GM12878 (cell line): ENCODE measurements at regions not wholly inside any gene's neighbourhood (a gene's known extent, or its start where the extent isn't known, plus 50 kb on each side); places are given as distances from the start of the nearest gene placed in this dataset.
A peak's percentile ranks its signal among the peaks of the same experiment; 100 is the strongest.

Experiments
- ATAC-seq: fragments of 200-7000 bp; cut with Tn5 transposase; 3 replicates; pipeline ENCODE4 v1.9.1; 2020; ENCODE audit warnings: mild to moderate bottlenecking, moderate library complexity
- BruUV-seq: library from RNA; stranded (reverse); fragments of 400-500 nt; replicated peaks from 2 replicates; lab custom pipeline; 2021; lab: Mats Ljungman, UMichigan
- CTCF ChIA-PET: fragments of 300-600 bp; sonication (Branson Sonifier 250); formaldehyde crosslinking; extraction: SDS; loops from one replicate; lab custom pipeline; 2021; ENCODE audit warnings: inconsistent platforms; lab: Yijun Ruan, JAX
- POLR2A ChIA-PET: fragments of 350-600 bp; formaldehyde crosslinking; extraction: SDS; loops from one replicate; lab custom pipeline; 2021; ENCODE audit warnings: inconsistent platforms; lab: Charles Lee
- RAD21 ChIA-PET: fragments of 300-600 bp; sonication (Branson Sonifier 250); formaldehyde crosslinking; loops from one replicate; lab custom pipeline; 2023; ENCODE audit warnings: antibody characterized with exemption; ENCODE audit not compliant: unreplicated experiment; lab: Charles Lee
- SMC1A ChIA-PET: fragments of 300-600 bp; sonication (Branson Sonifier 250); formaldehyde crosslinking; loops from one replicate; lab custom pipeline; 2023; ENCODE audit not compliant: unreplicated experiment, uncharacterized antibody; lab: Charles Lee
- DNase-seq: peaks from one replicate; pipeline ENCODE4 v3.0.0-alpha.2; 2011; ENCODE audit warnings: low read depth, low spot score
- FAIRE-seq: peaks from 3 replicates; lab custom pipeline; 2011; peaks lifted over from hg19 to GRCh38; lab: Jason Lieb, UNC
- H2AFZ ChIP-seq: 2 replicates; pipeline ENCODE4 v1.6.0; 2011; ENCODE audit warnings: low read depth, low read length, control low read depth; ENCODE audit not compliant: control insufficient read depth
- H3K27ac ChIP-seq: 2 replicates; pipeline ENCODE4 v1.5.1; 2011; ENCODE audit warnings: control low read depth; ENCODE audit not compliant: control insufficient read depth, insufficient read depth
- H3K27me3 ChIP-seq, 2 experiments: replicated peaks in 1 of 2; 2 replicates each; pipeline versions ENCODE4 v1.6.0 to v1.6.1; 2011; ENCODE audit warnings: low read length in 1 of 2; ENCODE audit not compliant: control insufficient read depth in 2 of 2, insufficient read depth in 2 of 2
- H3K36me3 ChIP-seq, 2 experiments: 2 replicates each; pipeline ENCODE4 v1.5.1; 2011; ENCODE audit warnings: low read length in 1 of 2; ENCODE audit not compliant: control insufficient read depth in 2 of 2, insufficient read depth in 2 of 2
- H3K4me1 ChIP-seq: 2 replicates; pipeline ENCODE4 v1.6.1; 2011; ENCODE audit warnings: mild to moderate bottlenecking, low read length, moderate library complexity, mixed read lengths; ENCODE audit not compliant: control insufficient read depth, insufficient read depth
- H3K4me2 ChIP-seq: 2 replicates; pipeline ENCODE4 v1.6.0; 2011; ENCODE audit warnings: control low read depth; ENCODE audit not compliant: control insufficient read depth, insufficient read depth
- H3K4me3 ChIP-seq: fragments of 200-600 bp; sonication (generic); 2 replicates; pipeline ENCODE4 v1.5.1; 2016
- H3K79me2 ChIP-seq: 2 replicates; pipeline ENCODE4 v1.6.0; 2011; ENCODE audit warnings: low read length; ENCODE audit not compliant: control insufficient read depth, insufficient read depth
- H3K9ac ChIP-seq: 2 replicates; pipeline ENCODE4 v1.8.0; 2011; ENCODE audit warnings: low read length, control low read depth, mixed read lengths; ENCODE audit not compliant: control insufficient read depth, insufficient read depth
- H3K9me3 ChIP-seq: replicated peaks from 3 replicates; pipeline ENCODE4 v1.5.1; 2011; ENCODE audit warnings: mild to moderate bottlenecking, low read length; ENCODE audit not compliant: control insufficient read depth, insufficient read depth
- H4K20me1 ChIP-seq: 2 replicates; pipeline ENCODE4 v1.6.0; 2011; ENCODE audit not compliant: control insufficient read depth, insufficient read depth
- CEBPB ChIP-seq, 2 experiments: fragments of 150-350 bp in 1 of 2; IDR thresholded peaks; 2 replicates each; pipeline ENCODE4 v1.6.1; 2012 to 2014; ENCODE audit warnings: low read depth in 2 of 2, low read length in 2 of 2, borderline replicate concordance in 1 of 2, inconsistent platforms in 1 of 2
- CREM ChIP-seq: IDR thresholded peaks from 2 replicates; pipeline ENCODE4 v1.6.1; 2014; ENCODE audit warnings: antibody characterized with exemption, low read depth
- DPF2 ChIP-seq: fragments of 450-650 bp; IDR thresholded peaks from 2 replicates; pipeline ENCODE4 v1.6.1; 2017; ENCODE audit warnings: mild to moderate bottlenecking
- EGR1 ChIP-seq, 2 experiments: IDR thresholded peaks; 1 replicate in 1 of 2; 2 replicates in 1 of 2; pipeline ENCODE4 v1.6.1; 2011 to 2012; ENCODE audit warnings: low read depth in 2 of 2, low read length in 2 of 2, borderline replicate concordance in 1 of 2, mild to moderate bottlenecking in 1 of 2, moderate library complexity in 1 of 2
- FOXM1 ChIP-seq: IDR thresholded peaks from 2 replicates; pipeline ENCODE4 v1.6.1; 2012; ENCODE audit warnings: low read depth, mild to moderate bottlenecking, inconsistent platforms, low read length, moderate library complexity
- JUND ChIP-seq: IDR thresholded peaks from 2 replicates; pipeline ENCODE4 v1.6.1; 2012; ENCODE audit warnings: low read depth, mild to moderate bottlenecking, low read length, improper control_type of control experiment, moderate library complexity
- KAT2A ChIP-seq: conservative IDR thresholded peaks from 2 replicates; pipeline ENCODE4 v1.6.1; 2011; ENCODE audit warnings: low read depth, low read length; ENCODE audit not compliant: control insufficient read depth
- MEF2A ChIP-seq: IDR thresholded peaks from 2 replicates; pipeline ENCODE4 v1.6.1; 2011; ENCODE audit warnings: low read depth, mild to moderate bottlenecking, low read length, moderate library complexity; ENCODE audit not compliant: insufficient read depth
- NFYA ChIP-seq: IDR thresholded peaks from 2 replicates; pipeline ENCODE4 v1.6.1; 2011; ENCODE audit warnings: low read depth, mild to moderate bottlenecking, low read length, improper control_type of control experiment, borderline replicate concordance
- RBBP5 ChIP-seq: fragments of 200-600 bp; sonication (generic); conservative IDR thresholded peaks from 2 replicates; pipeline ENCODE4 v1.6.1; 2016
- RFX5 ChIP-seq: IDR thresholded peaks from 2 replicates; pipeline ENCODE4 v1.6.1; 2011; ENCODE audit warnings: low read depth, low read length, improper control_type of control experiment
- SIX5 ChIP-seq: IDR thresholded peaks from 2 replicates; pipeline ENCODE4 v1.6.1; 2011; ENCODE audit warnings: mild to moderate bottlenecking, low read depth, low read length, moderate library complexity; ENCODE audit not compliant: severe bottlenecking
- SMARCA5 ChIP-seq: fragments of 450-650 bp; IDR thresholded peaks from 2 replicates; pipeline ENCODE4 v1.6.1; 2017; ENCODE audit warnings: mild to moderate bottlenecking
- STAT3 ChIP-seq: IDR thresholded peaks from 2 replicates; pipeline ENCODE4 v1.6.1; 2011; ENCODE audit warnings: low read depth, low read length, improper control_type of control experiment
- ZNF217 ChIP-seq: fragments of 450-650 bp; IDR thresholded peaks from 2 replicates; pipeline ENCODE4 v1.6.1; 2017; ENCODE audit warnings: antibody characterized with exemption, mild to moderate bottlenecking
- WGBS: methylation state at CpG from one replicate; pipeline ENCODE4 v1.1.6; 2016; ENCODE audit warnings: low lambda C conversion rate; ENCODE audit not compliant: insufficient replicate concordance, insufficient coverage; ENCODE audit errors: missing lambda C conversion rate; 5-methylcytosine and 5-hydroxymethylcytosine counted together
- in situ Hi-C: fragments of 300-500 bp; cut with MboI; formaldehyde crosslinking; loops from 9 replicates; pipeline ENCODE4 v1.14.3; 2018; ENCODE audit warnings: mixed read lengths
- intact Hi-C: fragments of 100-400 bp; cut with micrococcal nuclease; formaldehyde crosslinking; loops from one replicate; pipeline ENCODE4 v1.14.2; 2022; ENCODE audit not compliant: unreplicated experiment
- TF ChIP-seq, protein P1 (sequence below): IDR thresholded peaks from 2 replicates; pipeline ENCODE4 v1.6.1; 2011; ENCODE audit warnings: low read depth, low read length, improper control_type of control experiment, borderline replicate concordance
- TF ChIP-seq, protein P2 (sequence below): fragments of 450-650 bp; IDR thresholded peaks from 2 replicates; pipeline ENCODE4 v1.6.1; 2016; ENCODE audit warnings: mild to moderate bottlenecking, moderate library complexity, borderline replicate concordance

- RAD21 ChIA-PET: no interaction called here
- Histone ChIP-seq H3K36me3 (no peaks in the 10 kb centered on the region), H3K4me3 (no peak overlapping the region), H3K27ac (no peak overlapping the region), H3K79me2 (no peaks in the 10 kb centered on the region), H3K9ac (no peak overlapping the region), H3K4me1 (no peaks in the 10 kb centered on the region), H4K20me1 (no peaks in the 10 kb centered on the region), H2AFZ (no peak overlapping the region), H3K4me2 (no peak overlapping the region), H3K9me3 (no peaks in the 10 kb centered on the region), H3K27me3 (no peaks in the 10 kb centered on the region)
- POLR2A ChIA-PET: no interaction called here
- in situ Hi-C loops (no loop called here), intact Hi-C loops (no loop called here)
- CTCF ChIA-PET: interaction anchor here (0.6 kb wide), 1 partner anchor 586 kb away, joined by 3 read pairs; no protein-coding TSS in a partner anchor
- SMC1A ChIA-PET: no interaction called here
- no peak for DNase-seq
- TF ChIP-seq FOXM1 (no peak), RFX5 (no peak), STAT3 (no peak), MEF2A (no peak), SMARCA5 (no peak), CREM (no peak), EGR1 (IDR thresholded peaks at IDR 0.05; ENCODE audit: borderline replicate concordance in 1 of 2, low read depth in 2 of 2, low read length in 2 of 2) (no peak), SIX5 (no peak), CEBPB (IDR thresholded peaks at IDR 0.05; ENCODE audit: borderline replicate concordance in 1 of 2, low read depth in 2 of 2, low read length in 2 of 2) (no peak), RBBP5 (no peak), KAT2A (no peak), ZNF217 (no peak), NFYA (no peak), DPF2 (no peak), JUND (no peak)
- TF ChIP-seq, protein P1, sequence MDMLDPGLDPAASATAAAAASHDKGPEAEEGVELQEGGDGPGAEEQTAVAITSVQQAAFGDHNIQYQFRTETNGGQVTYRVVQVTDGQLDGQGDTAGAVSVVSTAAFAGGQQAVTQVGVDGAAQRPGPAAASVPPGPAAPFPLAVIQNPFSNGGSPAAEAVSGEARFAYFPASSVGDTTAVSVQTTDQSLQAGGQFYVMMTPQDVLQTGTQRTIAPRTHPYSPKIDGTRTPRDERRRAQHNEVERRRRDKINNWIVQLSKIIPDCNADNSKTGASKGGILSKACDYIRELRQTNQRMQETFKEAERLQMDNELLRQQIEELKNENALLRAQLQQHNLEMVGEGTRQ: no peak
- TF ChIP-seq, protein P2, sequence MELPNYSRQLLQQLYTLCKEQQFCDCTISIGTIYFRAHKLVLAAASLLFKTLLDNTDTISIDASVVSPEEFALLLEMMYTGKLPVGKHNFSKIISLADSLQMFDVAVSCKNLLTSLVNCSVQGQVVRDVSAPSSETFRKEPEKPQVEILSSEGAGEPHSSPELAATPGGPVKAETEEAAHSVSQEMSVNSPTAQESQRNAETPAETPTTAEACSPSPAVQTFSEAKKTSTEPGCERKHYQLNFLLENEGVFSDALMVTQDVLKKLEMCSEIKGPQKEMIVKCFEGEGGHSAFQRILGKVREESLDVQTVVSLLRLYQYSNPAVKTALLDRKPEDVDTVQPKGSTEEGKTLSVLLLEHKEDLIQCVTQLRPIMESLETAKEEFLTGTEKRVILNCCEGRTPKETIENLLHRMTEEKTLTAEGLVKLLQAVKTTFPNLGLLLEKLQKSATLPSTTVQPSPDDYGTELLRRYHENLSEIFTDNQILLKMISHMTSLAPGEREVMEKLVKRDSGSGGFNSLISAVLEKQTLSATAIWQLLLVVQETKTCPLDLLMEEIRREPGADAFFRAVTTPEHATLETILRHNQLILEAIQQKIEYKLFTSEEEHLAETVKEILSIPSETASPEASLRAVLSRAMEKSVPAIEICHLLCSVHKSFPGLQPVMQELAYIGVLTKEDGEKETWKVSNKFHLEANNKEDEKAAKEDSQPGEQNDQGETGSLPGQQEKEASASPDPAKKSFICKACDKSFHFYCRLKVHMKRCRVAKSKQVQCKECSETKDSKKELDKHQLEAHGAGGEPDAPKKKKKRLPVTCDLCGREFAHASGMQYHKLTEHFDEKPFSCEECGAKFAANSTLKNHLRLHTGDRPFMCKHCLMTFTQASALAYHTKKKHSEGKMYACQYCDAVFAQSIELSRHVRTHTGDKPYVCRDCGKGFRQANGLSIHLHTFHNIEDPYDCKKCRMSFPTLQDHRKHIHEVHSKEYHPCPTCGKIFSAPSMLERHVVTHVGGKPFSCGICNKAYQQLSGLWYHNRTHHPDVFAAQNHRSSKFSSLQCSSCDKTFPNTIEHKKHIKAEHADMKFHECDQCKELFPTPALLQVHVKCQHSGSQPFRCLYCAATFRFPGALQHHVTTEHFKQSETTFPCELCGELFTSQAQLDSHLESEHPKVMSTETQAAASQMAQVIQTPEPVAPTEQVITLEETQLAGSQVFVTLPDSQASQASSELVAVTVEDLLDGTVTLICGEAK: no peak
- FAIRE-seq: peak; percentile 44
- ATAC-seq: no peak
- BruUV-seq: no TSS peak
- WGBS: 20% methylated on average over 7 of the region's 7 CpGs
Observed at GRCh38 chr10:31186225-31187000, 132.6 kb upstream of the ZEB1 start.
